HUES48 (cell line): ENCODE measurements at regions not wholly inside any gene's neighbourhood (a gene's known extent, or its start where the extent isn't known, plus 50 kb on each side); places are given as distances from the start of the nearest gene placed in this dataset.

Experiments used
- H3K27ac ChIP-seq: one replicate; pipeline ENCODE4 v1.7.0; 2013; ENCODE audit warnings: low read depth, low read length, inconsistent platforms
- H3K27me3 ChIP-seq: 2 replicates; pipeline ENCODE4 v1.6.1; 2013; ENCODE audit warnings: mild to moderate bottlenecking, low read length; ENCODE audit not compliant: control insufficient read depth, insufficient read depth
- H3K36me3 ChIP-seq: 2 replicates; pipeline ENCODE4 v1.6.1; 2013; ENCODE audit warnings: low read length; ENCODE audit not compliant: control insufficient read depth, insufficient read depth
- H3K4me1 ChIP-seq: 2 replicates; pipeline ENCODE4 v1.6.1; 2013; ENCODE audit warnings: mild to moderate bottlenecking, low read length; ENCODE audit not compliant: control insufficient read depth, insufficient read depth
- H3K4me3 ChIP-seq: 2 replicates; pipeline ENCODE4 v1.5.1; 2013; ENCODE audit warnings: mild to moderate bottlenecking, low read depth, low read length
- H3K9ac ChIP-seq: 2 replicates; pipeline ENCODE4 v1.6.1; 2013; ENCODE audit warnings: mild to moderate bottlenecking, low read depth, low read length, moderate library complexity
- H3K9me3 ChIP-seq: 2 replicates; pipeline ENCODE4 v1.6.1; 2013; ENCODE audit warnings: low read length; ENCODE audit not compliant: control insufficient read depth, insufficient read depth

- no peak overlapping the region for H3K27ac ChIP-seq
- no peak overlapping the region for H3K9ac ChIP-seq
- no peak overlapping the region for H3K4me3 ChIP-seq
- no peaks in the 10 kb centered on the region for H3K27me3 ChIP-seq
- no peaks in the 10 kb centered on the region for H3K36me3 ChIP-seq
- H3K9me3 ChIP-seq = no peaks in the 10 kb centered on the region
- peaks cover 6% of the 10 kb centered on the region; the same call in 1 of the 2 replicates for H3K4me1 ChIP-seq
Measured at GRCh38 chr2:149920389-149920788, 332.8 kb upstream of the MMADHC start.

DNA sequence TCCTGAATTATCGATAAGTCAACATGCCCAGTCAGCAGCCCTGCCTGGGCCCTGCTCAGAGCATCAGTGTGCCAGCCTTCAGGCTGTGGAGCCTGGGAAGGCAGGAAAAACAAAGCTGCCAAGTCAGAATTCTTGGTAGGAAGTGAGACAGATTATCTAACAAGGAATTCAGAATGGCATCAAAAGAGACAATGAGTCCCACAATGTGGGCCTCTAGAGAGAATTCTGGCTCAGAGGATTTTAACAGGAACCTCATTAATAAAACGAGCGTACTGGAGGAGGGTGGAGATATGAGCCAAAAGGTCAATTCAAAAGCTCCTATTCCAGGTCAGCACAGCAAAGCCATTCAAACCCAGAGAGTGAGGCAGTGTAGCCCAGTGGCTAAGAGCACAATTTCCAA lies 327.6 kb upstream of the MMADHC start:
- no peaks in the 10 kb centered on the region for H3K36me3 ChIP-seq
- no peaks in the 10 kb centered on the region for H3K27me3 ChIP-seq
- H3K9me3 ChIP-seq = no peaks in the 10 kb centered on the region
- no peaks in the 10 kb centered on the region for H3K4me1 ChIP-seq
- no peak overlapping the region for H3K4me3 ChIP-seq
- no peak overlapping the region for H3K27ac ChIP-seq
- H3K9ac ChIP-seq = no peak overlapping the region

GRCh38 chr2:149908726-149909683 lies 321.4 kb upstream of the MMADHC start:
- Histone ChIP-seq H3K36me3 (no peaks in the 10 kb centered on the region), H3K4me3 (no peak overlapping the region), H3K27ac (no peak overlapping the region), H3K4me1 (peaks cover 5% of the 10 kb centered on the region; the same call in 1 of the 2 replicates), H3K27me3 (no peaks in the 10 kb centered on the region), H3K9me3 (no peaks in the 10 kb centered on the region), H3K9ac (no peak overlapping the region)

DNA sequence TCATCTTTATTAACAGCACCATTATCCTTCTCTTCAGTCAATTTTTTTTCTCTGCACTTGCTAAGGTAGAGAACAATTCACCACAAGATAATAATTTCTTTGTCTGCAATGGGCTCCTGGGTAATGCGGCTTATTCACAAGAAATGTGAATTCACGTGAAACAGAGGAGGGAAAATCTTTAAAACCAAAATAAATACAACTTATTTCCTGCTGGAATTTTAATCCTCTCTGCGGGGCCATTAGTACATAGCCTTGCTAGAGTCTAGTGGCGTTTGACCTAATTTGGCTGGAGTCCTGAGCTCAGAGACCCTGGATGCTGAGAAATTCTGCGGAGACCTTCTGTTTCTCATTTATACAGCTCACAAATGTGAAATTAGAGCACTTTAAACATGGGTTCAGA lies 319.3 kb upstream of the MMADHC start:
- no peaks in the 10 kb centered on the region for H3K9me3 ChIP-seq
- no peaks in the 10 kb centered on the region for H3K36me3 ChIP-seq
- no peak overlapping the region for H3K9ac ChIP-seq
- no peak overlapping the region for H3K27ac ChIP-seq
- peaks cover 5% of the 10 kb centered on the region; the same call in 1 of the 2 replicates for H3K4me1 ChIP-seq
- no peak overlapping the region for H3K4me3 ChIP-seq
- H3K27me3 ChIP-seq = no peaks in the 10 kb centered on the region

- Histone ChIP-seq H3K4me1 (peaks cover 14% of the 10 kb centered on the region), H3K27ac (no peak overlapping the region), H3K9ac (no peak overlapping the region), H3K27me3 (no peaks in the 10 kb centered on the region), H3K9me3 (no peaks in the 10 kb centered on the region), H3K36me3 (no peaks in the 10 kb centered on the region), H3K4me3 (no peak overlapping the region)
Measured at GRCh38 chr2:149904352-149905175, 317.0 kb upstream of the MMADHC start.

DNA sequence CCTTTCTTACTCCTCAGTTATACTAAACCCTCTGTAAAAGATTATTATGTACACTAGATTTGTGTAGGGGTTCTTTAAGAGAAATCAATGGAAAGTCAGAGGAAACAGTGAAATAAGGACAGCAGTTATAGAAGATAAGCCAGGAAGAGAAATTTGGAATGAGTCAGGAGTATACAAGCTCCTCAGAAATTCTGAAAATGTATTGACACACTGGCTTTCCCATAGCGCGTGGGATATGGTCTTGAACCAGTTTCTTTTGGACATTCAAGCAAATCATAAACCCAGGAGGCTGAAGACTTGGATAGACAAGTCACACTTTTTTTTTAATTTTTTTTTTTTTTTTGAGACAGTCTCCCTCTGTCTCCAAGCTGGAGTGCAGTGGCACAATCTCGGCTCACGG lies 316.1 kb upstream of the MMADHC start:
- H3K27ac ChIP-seq = no peak overlapping the region
- no peaks in the 10 kb centered on the region for H3K27me3 ChIP-seq
- no peaks in the 10 kb centered on the region for H3K9me3 ChIP-seq
- peaks cover 21% of the 10 kb centered on the region for H3K4me1 ChIP-seq
- H3K9ac ChIP-seq = no peak overlapping the region
- H3K4me3 ChIP-seq = no peak overlapping the region
- H3K36me3 ChIP-seq = no peaks in the 10 kb centered on the region

DNA sequence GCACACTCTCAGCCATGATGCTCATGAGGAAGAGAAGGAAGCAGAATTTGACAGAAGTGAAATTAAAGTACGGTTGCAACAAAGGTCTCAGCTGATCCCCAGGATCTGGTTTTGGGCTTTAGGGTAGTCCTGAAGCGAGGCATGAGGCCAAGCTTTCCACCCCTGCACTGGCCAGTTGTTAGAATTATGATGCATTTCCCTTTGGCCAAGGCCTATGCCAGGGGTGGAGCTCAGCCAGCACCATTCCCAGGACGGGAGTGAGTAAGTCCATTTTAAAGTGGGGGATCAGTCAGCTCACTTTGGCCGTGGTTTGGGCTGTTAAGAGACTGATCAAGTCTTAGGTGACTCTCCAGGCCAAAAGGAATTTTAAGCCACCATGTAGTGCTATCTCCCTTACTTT lies 314.5 kb upstream of the MMADHC start:
- peaks cover 21% of the 10 kb centered on the region for H3K4me1 ChIP-seq
- no peak overlapping the region for H3K9ac ChIP-seq
- no peak overlapping the region for H3K27ac ChIP-seq
- no peaks in the 10 kb centered on the region for H3K9me3 ChIP-seq
- no peaks in the 10 kb centered on the region for H3K36me3 ChIP-seq
- no peak overlapping the region for H3K4me3 ChIP-seq
- no peaks in the 10 kb centered on the region for H3K27me3 ChIP-seq

DNA sequence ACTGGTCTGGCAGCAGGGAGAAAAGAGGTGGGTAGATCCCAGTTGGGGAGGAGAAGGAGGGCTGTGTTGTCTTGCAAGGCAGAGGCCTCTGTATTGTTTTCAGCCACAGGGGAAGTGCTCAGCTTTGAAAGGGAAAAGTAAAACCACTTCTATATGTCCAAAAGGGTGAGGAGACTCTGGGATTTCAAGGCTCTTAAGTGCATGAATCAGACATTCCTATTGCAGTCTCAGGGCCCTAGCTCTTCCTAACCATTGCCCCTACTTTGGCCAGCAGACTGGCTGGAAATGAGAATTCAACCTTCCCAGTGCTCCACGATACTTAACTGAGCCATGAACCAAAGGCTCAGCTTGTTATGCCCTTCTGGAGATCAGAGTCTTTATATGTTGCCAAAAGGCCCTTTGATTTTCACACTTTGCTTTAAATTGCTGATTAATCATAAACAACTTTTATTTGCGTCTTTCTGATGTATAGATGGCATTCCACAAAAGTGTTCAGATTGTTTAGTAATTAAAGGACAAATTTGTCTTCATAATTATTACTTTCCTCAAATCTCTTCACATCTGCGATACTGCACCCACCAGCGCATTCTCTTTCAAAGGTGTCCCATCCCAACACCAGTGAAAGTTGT lies 313.8 kb upstream of the MMADHC start:
- no peaks in the 10 kb centered on the region for H3K9me3 ChIP-seq
- H3K36me3 ChIP-seq = no peaks in the 10 kb centered on the region
- H3K27me3 ChIP-seq = no peaks in the 10 kb centered on the region
- H3K4me1 ChIP-seq = peaks cover 21% of the 10 kb centered on the region
- no peak overlapping the region for H3K27ac ChIP-seq
- no peak overlapping the region for H3K4me3 ChIP-seq
- H3K9ac ChIP-seq = no peak overlapping the region

GRCh38 chr2:149899390-149899789 lies 311.8 kb upstream of the MMADHC start:
- Histone ChIP-seq H3K4me3 (no peak overlapping the region), H3K27ac (peak overlapping the region; percentile 20), H3K9ac (no peak overlapping the region), H3K36me3 (no peaks in the 10 kb centered on the region), H3K27me3 (no peaks in the 10 kb centered on the region), H3K9me3 (no peaks in the 10 kb centered on the region), H3K4me1 (peaks cover 19% of the 10 kb centered on the region)

- no peak overlapping the region for H3K4me3 ChIP-seq
- H3K9me3 ChIP-seq = no peaks in the 10 kb centered on the region
- no peaks in the 10 kb centered on the region for H3K27me3 ChIP-seq
- H3K27ac ChIP-seq = no peak overlapping the region
- H3K9ac ChIP-seq = no peak overlapping the region
- peaks cover 9% of the 10 kb centered on the region for H3K4me1 ChIP-seq
- H3K36me3 ChIP-seq = no peaks in the 10 kb centered on the region
Measured at GRCh38 chr2:149894760-149895159, 307.2 kb upstream of the MMADHC start.
